ENCODE measurements at regions not wholly inside any gene's neighbourhood (a gene's known extent, or its start where the extent isn't known, plus 50 kb on each side); places are given as distances from the start of the nearest gene placed in this dataset.
"Not testable (repeated sequence)": the region's sequence is repeated elsewhere in the genome, so short reads cannot be mapped to it uniquely, and the experiment has no call there.

DNA sequence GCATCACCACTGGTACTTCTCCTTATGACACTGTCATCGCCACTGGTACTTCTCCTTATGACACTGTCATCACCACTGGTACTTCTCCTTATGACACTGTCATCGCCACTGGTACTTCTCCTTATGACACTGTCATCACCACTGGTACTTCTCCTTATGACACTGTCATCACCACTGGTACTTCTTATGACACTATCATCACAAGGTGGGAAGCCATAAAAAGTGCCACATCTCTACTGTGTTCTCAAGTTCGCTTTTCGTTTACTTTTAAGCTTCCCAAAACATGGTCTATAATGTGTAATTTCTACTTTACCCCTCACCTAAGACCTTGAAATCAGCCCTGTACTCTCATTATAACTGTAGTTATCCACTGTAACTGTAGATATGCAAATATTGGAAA is 745.4 kb upstream of the CHAC2 start:
- H3K27ac ChIP-seq (ENCODE audit: low read depth, low read length); H3K9ac ChIP-seq (ENCODE audit: low read length in 5 of 5); H3K27me3 ChIP-seq (ENCODE audit: control insufficient read depth in 5 of 5, insufficient read depth in 4 of 5, low read length in 5 of 5); H3K36me3 ChIP-seq (ENCODE audit: control insufficient read depth in 5 of 5, insufficient read depth in 5 of 5, low read length in 5 of 5); H3K9me3 ChIP-seq (ENCODE audit: control insufficient read depth in 5 of 5, low read length in 5 of 5); H3K4me3 ChIP-seq (ENCODE audit: low read depth in 1 of 5, low read length in 5 of 5); H3K4me1 ChIP-seq (ENCODE audit: control insufficient read depth in 5 of 5, insufficient read depth in 5 of 5, low read length in 5 of 5): not testable (repeated sequence)

DNA sequence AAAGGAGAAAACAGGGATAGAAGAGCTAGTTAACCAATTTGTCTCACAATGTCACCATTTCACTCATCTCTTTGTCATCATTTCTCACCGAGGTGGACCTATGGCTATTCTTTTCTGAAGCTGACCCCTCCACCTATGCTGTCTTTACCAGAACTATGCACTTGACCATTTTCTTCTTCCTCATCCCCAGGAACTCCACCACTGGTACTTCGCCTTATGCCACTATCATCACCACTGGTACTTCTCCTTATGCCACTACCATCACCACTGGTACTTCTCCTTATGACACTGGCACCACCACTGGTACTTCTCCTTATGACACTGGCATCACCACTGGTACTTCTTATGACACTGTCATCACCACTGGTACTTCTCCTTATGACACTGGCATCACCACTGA is 745.8 kb upstream of the CHAC2 start:
- Histone ChIP-seq H3K9me3 (ENCODE audit: control insufficient read depth in 5 of 5, low read length in 5 of 5) (no peaks in the 10 kb centered on the region), H3K27me3 (ENCODE audit: control insufficient read depth in 5 of 5, insufficient read depth in 4 of 5, low read length in 5 of 5) (no peaks in the 10 kb centered on the region), H3K27ac (ENCODE audit: low read depth, low read length) (no peak overlapping the region), H3K4me3 (ENCODE audit: low read depth in 1 of 5, low read length in 5 of 5) (no peak overlapping the region), H3K9ac (ENCODE audit: low read length in 5 of 5) (no peak overlapping the region), H3K36me3 (ENCODE audit: control insufficient read depth in 5 of 5, insufficient read depth in 5 of 5, low read length in 5 of 5) (no peaks in the 10 kb centered on the region), H3K4me1 (ENCODE audit: control insufficient read depth in 5 of 5, insufficient read depth in 5 of 5, low read length in 5 of 5) (no peaks in the 10 kb centered on the region)

DNA sequence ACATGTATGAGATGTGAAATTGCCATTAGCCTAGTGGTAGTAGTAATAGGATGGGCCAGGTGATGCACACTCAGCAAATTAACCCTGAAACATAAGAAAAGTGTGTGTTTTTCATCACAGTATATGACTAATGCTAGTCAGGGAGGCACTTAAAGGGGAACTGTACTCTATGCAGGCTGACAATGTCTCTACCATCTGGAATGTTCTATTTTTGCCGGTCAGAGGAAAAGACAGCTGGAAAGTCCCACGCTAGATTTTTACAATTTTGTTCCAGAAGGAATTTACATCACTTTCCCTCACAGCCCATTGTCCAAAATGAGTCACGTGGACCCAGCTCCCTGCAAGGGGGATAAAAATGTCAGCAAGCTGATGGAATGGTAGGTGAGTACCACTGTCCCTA is 746.3 kb upstream of the CHAC2 start:
- Histone ChIP-seq H3K4me3 (ENCODE audit: low read depth in 1 of 5, low read length in 5 of 5) (no peak overlapping the region), H3K36me3 (ENCODE audit: control insufficient read depth in 5 of 5, insufficient read depth in 5 of 5, low read length in 5 of 5) (no peaks in the 10 kb centered on the region), H3K9ac (ENCODE audit: low read length in 5 of 5) (no peak overlapping the region), H3K4me1 (ENCODE audit: control insufficient read depth in 5 of 5, insufficient read depth in 5 of 5, low read length in 5 of 5) (no peaks in the 10 kb centered on the region), H3K9me3 (ENCODE audit: control insufficient read depth in 5 of 5, low read length in 5 of 5) (no peaks in the 10 kb centered on the region), H3K27me3 (ENCODE audit: control insufficient read depth in 5 of 5, insufficient read depth in 4 of 5, low read length in 5 of 5) (no peaks in the 10 kb centered on the region), H3K27ac (ENCODE audit: low read depth, low read length) (no peak overlapping the region)

DNA sequence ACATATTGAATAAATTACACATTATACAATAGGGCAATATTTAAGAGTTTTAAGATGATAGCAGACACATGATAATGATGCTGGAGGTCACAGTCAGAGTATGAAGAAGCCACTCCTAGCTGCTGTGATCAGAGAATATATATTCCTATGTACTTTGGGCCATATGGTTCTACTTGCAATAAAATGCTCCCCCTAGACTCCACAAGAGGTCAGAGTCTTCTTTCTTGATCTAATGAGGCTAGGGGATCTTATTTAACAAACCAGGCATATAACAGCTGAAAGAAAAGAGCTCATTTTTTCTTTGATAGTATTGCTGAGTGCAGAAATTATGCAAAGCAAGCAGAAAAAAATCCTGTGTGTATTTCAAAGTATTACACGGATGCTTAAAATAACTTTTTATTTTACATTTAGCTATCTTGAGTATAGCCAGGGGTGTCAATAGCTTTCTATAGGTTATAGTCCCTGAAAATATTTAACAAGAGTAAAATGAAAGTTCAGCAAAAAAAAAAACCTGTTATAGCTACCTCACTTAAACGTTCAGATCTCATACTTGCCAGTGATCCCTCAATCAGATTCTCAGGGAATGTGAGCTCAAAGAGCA is 748.7 kb upstream of the CHAC2 start:
- H3K27me3 ChIP-seq (ENCODE audit: control insufficient read depth in 5 of 5, insufficient read depth in 4 of 5, low read length in 5 of 5) = no peaks in the 10 kb centered on the region
- no peaks in the 10 kb centered on the region for H3K36me3 ChIP-seq (ENCODE audit: control insufficient read depth in 5 of 5, insufficient read depth in 5 of 5, low read length in 5 of 5)
- no peaks in the 10 kb centered on the region for H3K9me3 ChIP-seq (ENCODE audit: control insufficient read depth in 5 of 5, low read length in 5 of 5)
- no peak overlapping the region for H3K27ac ChIP-seq (ENCODE audit: low read depth, low read length)
- no peak overlapping the region for H3K9ac ChIP-seq (ENCODE audit: low read length in 5 of 5)
- H3K4me3 ChIP-seq (ENCODE audit: low read depth in 1 of 5, low read length in 5 of 5) = no peak overlapping the region
- no peaks in the 10 kb centered on the region for H3K4me1 ChIP-seq (ENCODE audit: control insufficient read depth in 5 of 5, insufficient read depth in 5 of 5, low read length in 5 of 5)

DNA sequence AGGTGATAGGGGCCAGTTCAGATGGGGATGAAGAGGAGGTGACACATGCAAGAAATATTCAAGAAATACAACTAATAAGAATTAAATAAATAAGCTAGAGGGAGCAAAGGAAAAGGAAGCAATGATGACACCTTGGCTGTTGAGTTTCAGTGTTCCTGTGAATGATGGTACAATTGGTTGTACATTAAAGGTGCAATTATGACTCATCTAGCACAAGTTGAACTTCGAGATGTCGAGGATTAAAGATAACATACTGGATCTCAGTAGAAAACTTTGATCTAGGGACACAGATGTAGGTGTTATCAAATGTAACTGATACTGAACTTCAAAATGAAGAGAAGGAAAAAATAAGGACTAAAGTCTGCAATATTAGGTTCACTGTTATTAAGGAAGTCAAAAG is 760.6 kb upstream of the CHAC2 start:
- H3K4me1 ChIP-seq (ENCODE audit: control insufficient read depth in 5 of 5, insufficient read depth in 5 of 5, low read length in 5 of 5) = peaks cover 0 to 5% (median 0%) of the 10 kb centered on the region in 5 donors
- H3K27ac ChIP-seq (ENCODE audit: low read depth, low read length) = no peak overlapping the region
- H3K4me3 ChIP-seq (ENCODE audit: low read depth in 1 of 5, low read length in 5 of 5) = no peak overlapping the region
- H3K27me3 ChIP-seq (ENCODE audit: control insufficient read depth in 5 of 5, insufficient read depth in 4 of 5, low read length in 5 of 5) = no peaks in the 10 kb centered on the region
- no peak overlapping the region for H3K9ac ChIP-seq (ENCODE audit: low read length in 5 of 5)
- H3K36me3 ChIP-seq (ENCODE audit: control insufficient read depth in 5 of 5, insufficient read depth in 5 of 5, low read length in 5 of 5) = no peaks in the 10 kb centered on the region
- H3K9me3 ChIP-seq (ENCODE audit: control insufficient read depth in 5 of 5, low read length in 5 of 5) = no peaks in the 10 kb centered on the region

DNA sequence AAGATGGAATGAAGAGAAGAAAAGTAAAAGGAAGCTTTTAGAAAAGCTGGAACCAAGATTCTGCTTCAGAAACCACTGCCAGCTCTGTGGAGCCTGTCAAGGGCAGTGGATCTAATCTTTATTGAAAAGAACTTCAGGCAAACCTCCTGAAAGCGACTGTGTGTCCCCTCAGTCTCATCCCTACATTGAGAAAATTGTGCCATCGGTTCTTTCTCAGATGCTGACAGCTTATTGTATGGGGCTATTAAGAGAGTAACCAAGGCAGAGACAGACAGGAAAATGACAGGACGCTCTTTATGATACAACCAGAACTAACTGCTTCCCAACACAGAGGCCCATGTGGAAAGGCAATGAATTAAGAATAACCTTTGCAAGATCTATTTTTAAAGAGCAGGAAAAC is 763.2 kb upstream of the CHAC2 start:
- no peaks in the 10 kb centered on the region for H3K9me3 ChIP-seq (ENCODE audit: control insufficient read depth in 5 of 5, low read length in 5 of 5)
- H3K27me3 ChIP-seq (ENCODE audit: control insufficient read depth in 5 of 5, insufficient read depth in 4 of 5, low read length in 5 of 5) = no peaks in the 10 kb centered on the region
- no peaks in the 10 kb centered on the region for H3K36me3 ChIP-seq (ENCODE audit: control insufficient read depth in 5 of 5, insufficient read depth in 5 of 5, low read length in 5 of 5)
- H3K4me3 ChIP-seq (ENCODE audit: low read depth in 1 of 5, low read length in 5 of 5) = no peak overlapping the region
- H3K9ac ChIP-seq (ENCODE audit: low read length in 5 of 5) = no peak overlapping the region
- H3K4me1 ChIP-seq (ENCODE audit: control insufficient read depth in 5 of 5, insufficient read depth in 5 of 5, low read length in 5 of 5) = peaks cover 0 to 5% (median 0%) of the 10 kb centered on the region in 5 donors
- H3K27ac ChIP-seq (ENCODE audit: low read depth, low read length) = no peak overlapping the region

DNA sequence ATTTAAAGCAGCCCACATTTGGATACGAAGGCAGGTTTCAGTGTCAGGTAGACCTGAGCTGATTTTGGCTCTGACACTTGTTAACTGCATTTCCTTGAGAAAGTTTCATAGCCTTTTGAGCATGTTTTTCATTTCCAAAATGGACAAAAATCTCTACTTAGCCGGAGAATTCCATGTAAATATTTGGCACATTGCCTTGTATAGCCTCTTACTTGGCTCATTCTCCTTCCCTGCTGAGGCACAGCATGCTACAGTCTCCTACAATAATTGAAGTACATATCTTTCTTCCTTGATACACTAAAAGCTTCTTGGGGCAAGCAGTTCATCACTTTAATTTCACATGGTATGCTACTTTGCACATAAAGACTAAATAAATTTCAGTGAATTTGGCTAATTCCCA is 772.2 kb upstream of the CHAC2 start:
- Histone ChIP-seq H3K36me3 (ENCODE audit: control insufficient read depth in 5 of 5, insufficient read depth in 5 of 5, low read length in 5 of 5) (no peaks in the 10 kb centered on the region), H3K9ac (ENCODE audit: low read length in 5 of 5) (no peak overlapping the region), H3K4me1 (ENCODE audit: control insufficient read depth in 5 of 5, insufficient read depth in 5 of 5, low read length in 5 of 5) (no peaks in the 10 kb centered on the region), H3K27ac (ENCODE audit: low read depth, low read length) (no peak overlapping the region), H3K9me3 (ENCODE audit: control insufficient read depth in 5 of 5, low read length in 5 of 5) (peaks cover 0 to 12% (median 0%) of the 10 kb centered on the region in 5 donors), H3K27me3 (ENCODE audit: control insufficient read depth in 5 of 5, insufficient read depth in 4 of 5, low read length in 5 of 5) (no peaks in the 10 kb centered on the region), H3K4me3 (ENCODE audit: low read depth in 1 of 5, low read length in 5 of 5) (no peak overlapping the region)

DNA sequence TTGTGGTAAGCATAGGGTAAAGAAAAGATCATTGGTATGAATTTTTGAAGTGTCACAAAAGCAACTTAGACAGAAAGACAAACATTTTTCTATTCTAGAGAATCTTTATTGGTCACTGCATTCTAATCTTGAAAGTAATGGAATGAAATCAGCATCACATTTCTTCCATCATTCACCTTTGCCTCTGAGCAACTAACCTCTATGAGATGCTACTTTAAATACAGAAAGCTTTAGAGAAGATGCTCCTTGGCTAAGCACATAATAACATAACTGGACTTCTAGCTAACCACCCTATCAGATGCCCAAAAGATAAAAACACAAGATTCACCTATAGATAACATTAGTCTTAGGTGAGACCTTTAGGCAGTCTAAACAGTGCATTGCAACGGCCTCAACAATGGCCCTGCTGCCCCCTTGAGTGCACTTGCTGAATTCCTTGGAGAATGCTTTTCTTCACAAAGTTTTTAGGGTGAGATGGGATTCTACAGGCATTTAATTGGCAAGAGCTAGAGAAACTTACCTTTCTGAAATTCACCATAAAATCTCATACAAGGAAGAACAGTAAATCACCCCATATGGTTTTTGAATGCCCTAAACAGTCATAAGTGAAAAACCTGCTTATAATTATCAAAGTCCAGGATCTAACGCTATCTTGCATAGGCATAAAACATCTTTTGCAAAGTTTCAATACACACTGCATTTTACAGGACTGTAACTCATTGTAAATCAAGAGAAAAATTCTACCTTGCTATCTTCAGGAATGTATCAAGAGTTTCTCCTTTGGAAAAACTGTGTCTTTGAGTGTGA is 791.3 kb upstream of the CHAC2 start:
- Histone ChIP-seq H3K36me3 (ENCODE audit: control insufficient read depth in 5 of 5, insufficient read depth in 5 of 5, low read length in 5 of 5) (no peaks in the 10 kb centered on the region), H3K27me3 (ENCODE audit: control insufficient read depth in 5 of 5, insufficient read depth in 4 of 5, low read length in 5 of 5) (no peaks in the 10 kb centered on the region), H3K27ac (ENCODE audit: low read depth, low read length) (no peak overlapping the region), H3K9me3 (ENCODE audit: control insufficient read depth in 5 of 5, low read length in 5 of 5) (no peaks in the 10 kb centered on the region), H3K4me1 (ENCODE audit: control insufficient read depth in 5 of 5, insufficient read depth in 5 of 5, low read length in 5 of 5) (no peaks in the 10 kb centered on the region), H3K9ac (ENCODE audit: low read length in 5 of 5) (no peak overlapping the region), H3K4me3 (ENCODE audit: low read depth in 1 of 5, low read length in 5 of 5) (no peak overlapping the region)

DNA sequence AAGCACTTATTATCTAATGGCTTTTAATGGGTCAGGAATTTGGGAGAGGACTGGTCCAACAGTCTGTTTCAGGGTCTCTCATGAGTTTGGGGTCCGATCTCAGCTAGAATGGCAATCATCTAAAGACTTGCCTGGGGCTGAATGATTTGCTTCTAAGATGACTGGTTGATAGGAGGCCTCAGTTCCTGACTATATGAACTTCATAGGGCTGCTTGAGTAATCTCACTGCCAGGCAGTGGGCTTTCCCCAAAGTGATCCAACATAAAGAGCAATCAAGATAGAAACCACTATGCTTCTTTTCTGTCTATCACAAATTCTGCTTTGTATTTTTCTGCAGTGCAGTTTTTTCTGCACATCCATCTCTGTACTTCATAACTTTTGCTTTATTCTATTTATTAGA is 793.5 kb upstream of the CHAC2 start:
- Histone ChIP-seq H3K27ac (ENCODE audit: low read depth, low read length) (no peak overlapping the region), H3K27me3 (ENCODE audit: control insufficient read depth in 5 of 5, insufficient read depth in 4 of 5, low read length in 5 of 5) (no peaks in the 10 kb centered on the region), H3K4me3 (ENCODE audit: low read depth in 1 of 5, low read length in 5 of 5) (no peak overlapping the region), H3K9ac (ENCODE audit: low read length in 5 of 5) (no peak overlapping the region), H3K9me3 (ENCODE audit: control insufficient read depth in 5 of 5, low read length in 5 of 5) (no peaks in the 10 kb centered on the region), H3K4me1 (ENCODE audit: control insufficient read depth in 5 of 5, insufficient read depth in 5 of 5, low read length in 5 of 5) (no peaks in the 10 kb centered on the region), H3K36me3 (ENCODE audit: control insufficient read depth in 5 of 5, insufficient read depth in 5 of 5, low read length in 5 of 5) (no peaks in the 10 kb centered on the region)

DNA sequence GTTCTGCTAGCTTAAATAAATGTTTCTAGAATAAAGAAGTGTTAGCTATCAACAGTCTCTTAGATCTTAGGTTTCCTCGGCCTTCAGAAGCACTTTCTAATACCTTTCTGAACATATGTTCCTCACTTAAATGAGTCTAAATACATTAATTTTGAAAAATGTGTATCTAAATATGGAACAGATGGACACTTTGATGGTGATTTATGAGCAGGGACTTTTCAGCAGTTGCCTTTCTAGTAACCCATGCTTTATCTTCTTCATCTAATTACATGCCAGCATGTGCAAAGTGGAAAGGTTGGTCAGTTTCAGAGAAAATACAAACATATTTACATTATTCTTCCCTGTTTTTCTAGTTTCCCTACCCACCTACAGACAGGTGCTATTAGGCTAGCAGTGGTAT is 797.0 kb upstream of the CHAC2 start:
- Histone ChIP-seq H3K4me1 (ENCODE audit: control insufficient read depth in 5 of 5, insufficient read depth in 5 of 5, low read length in 5 of 5) (no peaks in the 10 kb centered on the region), H3K4me3 (ENCODE audit: low read depth in 1 of 5, low read length in 5 of 5) (no peak overlapping the region), H3K27me3 (ENCODE audit: control insufficient read depth in 5 of 5, insufficient read depth in 4 of 5, low read length in 5 of 5) (no peaks in the 10 kb centered on the region), H3K27ac (ENCODE audit: low read depth, low read length) (no peak overlapping the region), H3K9me3 (ENCODE audit: control insufficient read depth in 5 of 5, low read length in 5 of 5) (no peaks in the 10 kb centered on the region), H3K36me3 (ENCODE audit: control insufficient read depth in 5 of 5, insufficient read depth in 5 of 5, low read length in 5 of 5) (no peaks in the 10 kb centered on the region), H3K9ac (ENCODE audit: low read length in 5 of 5) (no peak overlapping the region)

All from subcutaneous abdominal adipose tissue (tissue), 5 donors.